ENCODE measurements at regions not wholly inside any gene's neighbourhood (a gene's known extent, or its start where the extent isn't known, plus 50 kb on each side); places are given as distances from the start of the nearest gene placed in this dataset.

- no peak for TF ChIP-seq CTCF (IDR thresholded peaks at IDR 0.05; ENCODE audit: low read depth, low read length)
- no peak for TF ChIP-seq EZH2phosphoT487 (IDR thresholded peaks at IDR 0.05; ENCODE audit: low read depth)
Observed at GRCh38 chr1:56310945-56311344, 268.4 kb downstream of the PLPP3 start.

Data from OCI-LY3 (cell line).